ENCODE measurements at regions not wholly inside any gene's neighbourhood (a gene's known extent, or its start where the extent isn't known, plus 50 kb on each side); places are given as distances from the start of the nearest gene placed in this dataset.

DNA sequence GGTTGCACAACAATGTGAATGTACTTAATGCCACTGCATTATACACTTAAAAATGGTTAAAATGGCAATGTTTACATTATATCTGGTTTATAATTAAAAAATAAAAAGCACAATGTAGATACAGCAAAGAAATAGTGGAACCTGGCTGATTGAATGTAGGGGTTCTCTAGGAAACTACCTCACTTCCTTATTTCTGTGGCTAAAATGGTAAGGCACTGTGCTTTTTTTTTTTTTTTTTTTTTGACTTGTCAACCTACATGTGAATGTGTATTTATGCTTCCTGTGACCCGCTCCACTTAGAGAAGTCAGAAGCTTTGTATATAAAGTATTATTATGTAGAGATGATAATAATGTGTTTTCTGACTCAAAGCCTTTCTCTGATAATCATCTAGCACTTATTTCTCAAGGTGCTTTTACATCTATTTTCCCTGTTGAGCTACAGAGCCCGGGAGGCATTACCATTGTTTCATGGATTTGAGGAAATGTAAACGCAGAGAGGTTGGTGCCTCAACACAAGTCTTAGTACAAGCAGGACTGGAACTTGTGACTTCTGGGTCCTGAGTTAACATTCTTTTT lies 55.0 kb downstream of the SOX4 start:
- DNase-seq: no peak

DNA sequence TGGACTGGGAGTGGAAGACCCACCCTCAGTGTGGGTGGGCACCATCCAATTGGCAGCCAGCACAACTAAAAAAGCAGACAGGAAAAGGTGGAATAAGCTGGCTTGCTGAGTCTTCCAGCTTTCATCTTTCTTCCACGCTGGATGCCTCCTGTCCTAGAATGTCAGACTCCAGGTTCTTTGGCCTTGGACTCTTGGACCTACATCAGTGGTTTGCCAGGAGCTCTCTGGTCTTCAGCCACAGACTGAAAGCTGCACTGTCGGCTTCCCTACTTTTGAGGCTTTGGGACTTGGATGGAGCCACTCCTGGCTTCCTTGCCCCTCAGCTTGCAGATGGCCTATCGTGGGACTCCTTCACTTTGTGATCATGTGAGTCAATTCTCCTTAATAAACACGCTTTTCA lies 59.8 kb downstream of the SOX4 start:
- DNase-seq: no peak

DNA sequence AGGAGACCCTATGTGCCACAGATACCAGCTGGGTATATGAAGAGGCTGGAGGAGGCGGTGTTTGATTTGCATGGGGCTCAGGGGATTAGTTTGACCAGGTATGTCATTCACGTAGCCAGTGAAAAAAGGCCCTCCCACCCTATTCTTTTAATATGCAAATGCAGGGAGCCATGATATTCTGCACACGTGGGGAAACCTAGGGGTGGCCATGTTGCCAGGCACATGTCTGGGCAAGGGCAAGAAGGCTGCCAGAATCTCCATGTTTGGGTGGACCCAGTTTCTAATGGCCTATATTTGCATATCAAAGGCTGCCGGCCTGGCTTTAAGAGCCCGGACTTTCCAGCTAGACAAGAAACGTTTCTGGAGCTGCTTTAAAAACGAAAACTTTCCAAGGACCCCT lies 60.4 kb downstream of the SOX4 start:
- DNase-seq: no peak

DNA sequence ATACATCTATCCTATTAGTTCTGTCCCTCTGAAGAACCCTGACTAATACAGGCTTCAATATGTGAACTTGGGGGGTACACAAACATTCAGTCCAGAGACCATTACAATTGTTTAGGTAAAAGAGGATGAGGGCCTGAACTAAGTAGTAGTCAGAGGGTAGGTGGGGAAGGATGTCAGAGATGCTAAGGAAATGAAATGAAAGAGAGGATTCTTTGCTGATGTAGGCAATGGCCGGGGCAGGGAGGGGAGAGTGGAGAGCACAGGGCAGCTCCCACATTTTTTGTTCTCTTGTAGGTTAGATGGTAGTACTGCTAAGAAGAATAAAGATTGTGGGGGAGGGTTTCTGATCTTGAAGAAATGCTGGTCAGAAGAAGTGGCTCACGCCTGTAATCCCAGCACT lies 60.8 kb downstream of the SOX4 start:
- DNase-seq: no peak

DNA sequence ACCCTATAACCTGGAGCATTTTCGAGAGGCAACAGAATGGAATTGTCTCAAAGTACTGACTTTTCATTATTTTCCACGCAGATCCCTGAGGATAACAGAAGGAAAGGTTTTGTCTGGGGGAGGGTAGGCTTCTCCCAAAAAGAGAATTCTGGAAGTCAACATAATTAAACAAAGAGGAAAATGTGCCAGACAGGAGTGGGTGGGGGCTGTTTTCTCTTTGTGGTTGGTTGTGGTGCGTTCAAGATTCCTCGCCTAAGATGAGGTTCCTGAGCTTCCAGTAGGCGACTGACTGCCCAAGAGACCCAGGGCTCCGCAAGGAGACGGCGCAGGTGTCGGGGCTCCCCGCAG lies 70.4 kb downstream of the SOX4 start:
- no peak for DNase-seq

DNA sequence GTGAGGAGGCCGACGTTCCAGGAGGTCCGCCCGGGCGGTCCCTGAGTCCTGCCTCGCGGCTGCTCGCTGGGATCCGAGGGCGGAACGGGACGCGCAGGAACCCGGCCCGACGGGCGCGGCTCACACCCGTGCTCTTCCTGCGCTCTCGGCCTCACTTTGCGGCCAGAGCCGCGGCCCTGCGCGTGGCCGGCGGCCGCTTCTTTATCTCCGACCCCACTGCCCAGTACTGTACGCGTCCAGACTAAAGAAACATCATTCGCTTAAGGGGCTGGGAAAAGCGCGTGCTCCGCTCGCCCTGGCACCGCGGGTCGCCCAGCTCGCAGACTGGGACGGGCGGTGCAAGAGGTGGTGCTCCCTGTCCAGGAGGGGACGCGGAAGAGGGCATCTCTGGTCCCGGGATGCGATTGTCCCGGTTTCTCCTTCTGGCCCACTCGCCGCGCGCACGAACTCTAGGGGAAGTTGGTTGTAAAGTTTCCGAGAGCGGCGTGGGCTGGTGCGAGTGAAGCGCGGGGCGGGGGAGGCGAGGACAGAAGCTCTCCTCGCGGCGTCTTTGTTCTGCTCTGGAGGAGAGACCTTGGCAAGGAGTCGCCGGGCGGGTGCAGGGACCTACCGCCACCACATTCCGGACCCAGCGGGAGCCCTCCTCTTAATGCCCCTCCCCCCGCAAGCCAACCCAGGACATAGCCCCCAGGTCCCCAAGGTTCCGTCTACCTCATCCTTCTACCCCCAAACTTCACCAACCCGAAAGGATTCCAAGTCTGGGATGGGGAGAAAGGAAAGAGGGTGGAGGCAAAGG lies 71.0 kb downstream of the SOX4 start:
- no peak for DNase-seq

DNA sequence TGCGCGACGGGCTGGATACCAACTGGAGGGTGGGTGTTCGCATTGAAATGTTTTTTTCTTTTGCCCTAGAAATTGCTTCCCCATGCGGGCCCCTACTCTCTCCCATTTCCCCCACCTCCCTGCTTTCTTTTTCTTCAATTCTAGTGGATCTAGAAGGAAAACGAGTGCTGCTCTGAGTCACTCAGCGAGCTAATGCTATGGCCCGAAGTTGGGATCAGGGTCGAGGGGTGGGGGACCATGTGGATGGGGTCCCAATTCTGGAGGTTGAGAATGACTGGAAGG lies 71.5 kb downstream of the SOX4 start:
- no peak for DNase-seq

DNA sequence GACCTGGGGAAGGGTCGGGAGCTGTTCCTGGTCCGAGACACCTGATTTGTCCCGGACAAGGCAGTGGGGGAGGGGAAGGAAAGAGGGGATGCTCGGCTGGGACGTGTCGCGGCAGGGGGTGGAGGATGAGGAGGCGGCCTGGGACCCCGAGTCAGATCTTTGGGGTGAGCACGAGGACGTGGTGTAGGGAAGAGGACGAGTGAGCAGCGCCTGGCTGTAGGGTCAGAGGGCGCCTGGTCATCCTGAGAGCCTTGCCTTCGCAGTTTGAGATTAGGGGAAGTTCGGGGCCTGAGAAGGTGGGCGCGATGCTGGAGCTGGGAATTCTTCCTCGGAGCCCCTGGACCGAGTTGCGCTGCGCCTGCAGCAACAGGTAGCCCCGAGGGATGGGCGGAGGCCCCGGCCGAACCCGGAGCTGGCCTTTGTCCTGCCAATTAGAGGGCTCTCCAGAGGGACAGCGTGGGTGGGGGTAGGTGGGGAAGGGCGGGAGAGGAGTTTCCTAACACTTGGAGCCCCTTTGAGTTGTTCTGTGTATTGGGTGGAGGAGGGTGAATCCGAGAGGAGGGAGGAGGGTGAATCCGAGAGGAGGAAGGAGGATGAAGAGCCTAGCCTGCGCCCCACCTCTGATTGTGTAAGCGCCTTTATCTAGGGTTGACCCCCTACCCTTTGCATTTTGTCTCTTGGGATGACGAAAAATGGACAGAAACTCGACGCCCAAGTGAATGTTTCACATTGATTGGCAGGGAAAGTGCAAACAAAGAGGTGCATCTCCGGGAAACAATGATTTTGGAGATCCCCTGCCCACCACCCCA lies 72.0 kb downstream of the SOX4 start:
- DNase-seq: no peak

DNA sequence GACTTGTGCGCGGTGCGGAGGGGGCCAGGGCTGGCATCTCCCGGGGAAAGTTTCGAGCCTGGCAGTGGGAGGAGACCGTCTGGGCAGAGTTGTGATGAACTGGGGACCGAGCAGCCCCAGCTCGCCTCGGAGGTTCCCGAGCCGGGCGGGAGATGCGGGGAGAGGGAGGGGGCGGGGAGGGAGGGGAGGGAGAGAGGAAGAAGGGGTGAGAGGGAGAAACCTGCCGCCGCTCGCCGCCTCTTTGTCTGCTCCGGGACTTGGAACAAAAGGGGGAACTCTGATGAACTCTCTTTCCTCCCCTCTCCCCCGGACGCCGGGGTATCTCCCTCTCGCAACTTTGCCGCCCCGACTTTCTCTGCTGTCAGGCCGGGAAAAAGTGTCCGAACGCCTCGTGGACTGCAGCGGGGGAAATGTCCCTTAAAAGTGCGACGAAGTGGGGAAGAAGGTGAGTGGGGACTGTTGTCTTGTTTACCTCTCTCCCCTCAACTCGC lies 72.7 kb downstream of the SOX4 start:
- DNase-seq: no peak

DNA sequence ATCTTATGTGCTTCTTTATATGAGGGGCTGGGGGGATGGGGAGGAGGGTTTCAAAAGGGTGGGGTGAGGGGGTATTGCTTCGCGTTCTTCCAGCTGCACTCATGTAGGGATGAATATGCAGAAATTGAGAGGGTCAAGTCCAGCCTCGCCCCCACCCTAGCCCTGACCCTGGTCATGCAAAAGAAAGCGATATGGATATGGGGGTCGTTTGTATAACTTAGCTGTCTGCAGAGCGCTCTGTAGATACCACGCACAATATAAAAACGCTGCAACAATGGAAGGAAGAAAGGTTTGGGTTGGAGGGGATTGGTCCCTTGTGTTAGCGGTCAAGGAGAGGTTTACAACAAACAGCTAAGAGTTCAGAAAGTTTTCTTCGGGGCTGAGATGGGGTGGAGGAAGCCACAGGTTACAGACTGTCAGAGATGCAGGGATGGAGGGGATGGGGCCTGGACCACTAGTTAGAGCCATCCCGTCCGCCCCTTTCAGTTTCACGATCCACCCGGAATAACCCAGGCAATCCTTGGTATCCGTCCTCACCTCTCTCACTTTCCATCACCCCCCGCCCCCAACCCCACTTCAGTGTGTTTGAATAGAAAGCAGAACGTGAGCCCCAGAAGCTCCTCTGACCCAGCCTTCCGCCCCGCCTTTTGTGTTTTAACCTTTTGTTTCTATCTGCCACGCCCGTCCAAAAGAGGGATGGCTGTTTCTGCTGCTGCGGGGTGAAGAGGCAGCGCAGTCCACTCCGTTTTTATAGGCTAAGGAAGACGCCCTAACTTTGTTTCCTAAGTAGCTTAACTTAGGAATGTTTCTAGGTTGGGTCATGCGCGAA lies 73.5 kb downstream of the SOX4 start:
- DNase-seq: no peak

DNA sequence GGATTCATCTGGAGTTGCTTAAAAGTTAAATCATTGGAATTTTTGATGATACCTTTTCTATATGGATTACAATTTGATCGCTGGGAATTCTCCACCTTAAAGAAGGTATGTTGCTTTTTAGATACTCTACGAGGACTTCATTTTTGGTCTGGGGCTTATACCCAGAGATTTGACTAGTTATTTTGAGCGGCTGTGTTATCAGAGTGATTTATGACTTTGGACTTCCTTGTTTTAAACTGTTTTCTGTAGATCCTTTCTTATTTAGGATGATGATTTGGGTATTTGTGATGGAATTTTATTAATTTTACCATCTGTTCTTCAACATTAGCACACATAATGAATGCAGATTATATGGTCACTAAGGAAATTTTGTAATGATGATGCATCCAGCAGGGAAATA lies 75.2 kb downstream of the SOX4 start:
- DNase-seq: no peak

DNA sequence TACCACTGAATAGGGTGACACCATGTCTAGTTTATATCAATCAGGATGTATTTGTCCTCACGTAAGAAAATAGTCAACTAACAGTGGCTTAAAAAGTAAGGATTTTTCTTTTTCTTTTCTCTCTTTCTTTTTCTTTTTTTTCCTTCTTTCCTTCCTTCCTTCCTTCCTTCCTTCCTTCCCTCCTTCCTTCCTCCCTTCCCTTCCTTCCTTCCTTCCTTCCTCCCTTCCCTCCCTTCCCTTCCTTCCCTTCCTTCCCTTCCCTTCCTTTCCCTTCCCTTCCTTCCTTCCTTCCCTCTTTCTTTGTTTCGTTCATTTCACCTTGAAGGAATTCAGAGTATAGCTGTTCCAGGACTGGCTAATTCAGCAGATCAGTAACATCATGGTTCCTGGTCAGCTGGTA lies 83.2 kb downstream of the SOX4 start:
- no peak for DNase-seq

DNA sequence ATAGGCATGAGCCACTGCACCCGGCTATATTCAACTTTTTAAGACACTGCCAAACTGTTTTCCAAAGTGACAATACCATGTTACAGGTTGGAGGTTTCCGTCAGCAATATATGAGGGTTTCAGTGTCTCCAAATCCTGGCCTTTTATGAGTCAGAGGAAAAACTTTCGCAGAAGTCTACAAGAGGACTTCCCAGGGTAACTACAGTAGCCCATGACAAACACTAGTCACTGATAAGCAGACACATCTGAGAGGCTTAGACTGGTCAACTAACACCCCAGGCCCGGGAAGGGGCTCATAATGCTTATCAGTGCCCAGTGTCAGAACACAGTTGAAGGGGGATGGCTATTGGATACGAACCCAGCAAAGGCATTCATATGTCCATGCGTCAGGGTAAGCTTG lies 85.4 kb downstream of the SOX4 start:
- no peak for DNase-seq

DNA sequence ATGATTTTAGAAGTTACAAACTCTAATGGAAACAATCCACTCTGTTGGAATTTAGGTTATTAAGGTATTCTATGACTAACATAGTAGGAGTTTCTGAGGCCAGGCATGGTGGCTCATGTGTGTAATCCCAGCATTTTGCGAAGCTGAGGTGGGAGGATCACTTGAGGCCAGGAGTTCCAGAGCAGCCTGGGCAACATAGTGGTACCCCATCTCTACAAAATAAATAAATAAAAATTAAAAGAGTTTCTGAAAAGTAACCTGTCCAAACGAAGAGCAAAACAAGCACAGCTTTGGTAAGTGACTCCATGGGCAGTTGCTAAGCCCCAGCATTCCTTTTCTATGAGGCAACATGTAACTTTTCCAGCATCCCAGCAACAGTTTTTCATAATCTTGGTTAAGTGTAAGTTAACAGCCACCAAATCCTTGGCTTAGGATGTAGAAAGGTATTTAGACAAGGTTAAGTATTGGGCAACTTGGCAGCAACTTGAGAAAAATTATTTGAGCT lies 86.3 kb downstream of the SOX4 start:
- DNase-seq: no peak

DNA sequence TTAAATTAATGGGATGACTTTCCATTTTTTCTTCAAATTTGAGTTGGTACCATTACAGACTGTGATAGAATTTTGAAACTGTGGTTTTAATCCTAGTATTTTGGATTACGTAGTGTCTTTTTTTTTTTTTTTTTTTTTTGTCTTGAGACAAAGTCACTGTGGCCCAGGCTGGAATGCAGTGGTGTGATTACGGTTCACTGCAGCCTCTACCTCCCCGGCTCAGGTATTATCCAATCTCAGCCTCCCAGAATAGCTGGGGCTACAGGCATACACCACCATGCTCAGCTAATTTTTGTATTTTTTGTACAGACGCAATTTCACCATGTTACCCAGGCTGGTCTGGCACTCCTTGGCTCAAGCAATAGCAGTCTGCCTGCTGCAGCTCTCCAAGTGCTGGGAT lies 87.1 kb downstream of the SOX4 start:
- DNase-seq: no peak

DNA sequence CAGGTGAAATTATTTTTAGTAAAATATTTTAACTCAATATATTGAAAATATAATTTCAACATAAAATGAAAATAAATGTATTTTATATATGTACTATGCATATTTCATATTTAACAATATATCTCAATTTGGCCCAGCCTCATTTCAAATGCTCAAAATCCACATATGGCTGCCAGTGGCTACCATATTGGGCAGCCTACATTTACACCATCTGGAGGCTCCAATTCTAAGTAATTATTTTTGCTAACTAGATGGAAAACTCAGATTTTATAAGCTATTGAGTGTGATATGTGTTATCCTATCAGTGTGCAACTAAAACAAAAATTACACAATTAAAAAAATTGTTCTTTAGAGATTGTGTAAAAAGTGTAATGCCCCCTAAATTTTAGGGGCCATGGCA lies 96.9 kb downstream of the SOX4 start:
- no peak for DNase-seq

DNA sequence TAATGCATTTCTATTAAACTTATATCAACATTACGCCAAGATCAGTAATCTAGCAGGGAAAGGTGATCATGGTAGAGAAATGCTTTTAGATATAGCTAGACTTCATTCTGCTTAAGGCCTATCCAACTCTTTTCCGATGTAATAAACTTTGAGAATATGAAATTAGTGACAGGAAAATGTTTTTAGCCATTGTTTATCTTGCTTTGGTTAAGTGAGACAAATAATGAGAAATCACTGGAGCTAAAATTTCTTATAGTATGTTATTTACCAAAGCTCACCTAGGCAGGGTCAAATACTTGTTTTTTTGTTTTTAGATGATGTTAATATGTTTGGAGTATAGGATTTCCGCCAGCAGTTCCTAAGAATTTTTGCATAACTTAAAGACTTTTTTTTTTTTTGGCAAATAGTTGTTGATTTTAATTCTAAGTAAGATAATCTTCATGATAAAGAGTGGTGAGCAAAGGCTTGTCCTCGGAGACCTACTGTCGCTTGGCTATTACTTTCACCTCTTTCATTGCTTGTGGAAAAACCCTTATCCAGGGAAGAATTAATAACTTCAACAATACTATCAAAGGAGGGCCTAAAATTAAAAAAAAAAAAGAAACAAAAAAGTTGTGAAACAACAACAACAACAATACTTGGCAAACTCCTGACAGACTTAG lies 98.3 kb downstream of the SOX4 start:
- DNase-seq: no peak

DNA sequence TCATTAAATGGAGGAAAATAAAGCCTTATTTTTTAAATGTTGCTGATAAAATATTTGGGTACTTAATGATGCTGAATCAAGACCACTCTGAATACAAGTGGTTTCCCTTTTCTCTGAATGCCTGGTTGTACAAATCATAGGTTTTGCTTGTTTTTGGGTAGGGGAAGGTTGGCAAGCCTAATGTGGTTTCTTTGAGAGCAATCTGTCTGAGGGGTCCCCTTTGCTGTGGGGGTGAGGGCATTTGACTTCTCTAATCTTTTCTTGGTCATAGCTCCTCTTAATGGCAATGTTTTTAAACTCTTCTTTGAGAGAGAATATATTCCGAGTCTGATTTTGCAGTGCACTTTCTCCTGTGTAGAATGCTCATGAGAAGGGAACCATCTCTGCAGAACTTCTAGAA lies 99.2 kb downstream of the SOX4 start:
- DNase-seq: no peak

DNA sequence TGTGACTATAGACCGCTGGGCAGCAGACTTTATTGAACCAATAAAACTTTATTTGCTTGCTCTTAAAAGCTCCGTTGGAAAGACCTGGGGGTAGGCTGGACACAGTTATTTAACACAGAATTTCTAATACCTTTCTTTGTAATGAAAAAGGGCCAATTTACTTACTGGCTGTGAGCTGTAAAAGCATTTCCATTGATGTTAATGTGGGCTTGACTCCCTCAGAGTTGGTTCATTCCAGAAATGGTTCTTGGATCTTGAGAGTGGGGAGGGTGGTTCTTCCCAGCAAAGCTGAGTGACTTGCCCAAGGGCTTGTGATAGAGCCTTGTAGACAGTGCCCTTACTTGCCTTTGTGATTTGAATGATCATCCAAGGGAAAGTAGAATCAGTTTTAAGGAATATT lies 100.6 kb downstream of the SOX4 start:
- DNase-seq: no peak

DNA sequence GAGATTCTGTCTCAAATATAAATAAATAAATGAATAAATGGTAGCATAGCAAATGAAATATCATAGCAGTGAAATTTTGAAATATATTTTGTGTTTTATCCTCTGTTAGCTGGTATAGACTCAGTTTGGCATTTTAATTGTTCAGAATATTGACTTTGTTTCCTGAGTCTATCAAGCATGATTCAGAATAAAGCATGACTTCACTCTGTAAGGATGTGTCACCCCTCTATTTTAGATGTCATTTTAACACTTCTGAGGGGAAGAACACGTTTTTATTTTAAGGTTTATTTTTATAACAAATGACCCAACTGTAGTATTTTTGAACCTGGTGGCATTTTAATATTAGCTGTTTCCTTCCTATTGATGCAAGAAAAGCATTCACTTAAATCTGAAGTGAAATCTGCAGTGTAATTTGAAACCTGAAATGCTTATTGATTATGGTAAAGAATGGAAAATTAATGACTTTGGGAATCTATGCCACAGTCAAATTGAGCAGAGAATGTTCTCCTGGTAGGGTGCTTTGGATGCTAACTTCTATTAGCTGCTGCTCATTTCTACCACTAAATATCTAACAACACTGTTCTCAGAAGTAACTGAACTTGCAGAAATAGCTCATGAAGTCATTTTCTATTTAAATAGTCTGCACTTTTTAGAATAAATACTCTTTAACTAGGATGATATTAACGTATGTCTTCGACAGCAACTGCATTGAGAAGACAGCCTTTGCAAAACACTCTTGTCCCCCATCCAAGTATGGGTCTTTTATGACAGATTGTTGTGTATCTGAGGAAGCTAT lies 114.2 kb downstream of the SOX4 start:
- no peak for DNase-seq

DNA sequence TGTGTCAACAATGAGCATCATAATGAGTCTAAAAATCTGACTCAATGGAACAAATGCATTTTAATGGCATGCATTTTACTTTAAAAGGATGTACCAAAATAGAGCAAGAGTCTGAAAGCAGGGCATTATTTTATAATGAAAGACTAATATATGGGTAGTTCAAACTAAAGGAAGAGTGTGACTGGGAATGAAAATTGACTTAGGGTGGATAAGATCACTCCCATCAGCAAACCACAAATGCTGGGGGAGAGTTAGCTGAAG lies 114.7 kb downstream of the SOX4 start:
- DNase-seq: no peak

DNA sequence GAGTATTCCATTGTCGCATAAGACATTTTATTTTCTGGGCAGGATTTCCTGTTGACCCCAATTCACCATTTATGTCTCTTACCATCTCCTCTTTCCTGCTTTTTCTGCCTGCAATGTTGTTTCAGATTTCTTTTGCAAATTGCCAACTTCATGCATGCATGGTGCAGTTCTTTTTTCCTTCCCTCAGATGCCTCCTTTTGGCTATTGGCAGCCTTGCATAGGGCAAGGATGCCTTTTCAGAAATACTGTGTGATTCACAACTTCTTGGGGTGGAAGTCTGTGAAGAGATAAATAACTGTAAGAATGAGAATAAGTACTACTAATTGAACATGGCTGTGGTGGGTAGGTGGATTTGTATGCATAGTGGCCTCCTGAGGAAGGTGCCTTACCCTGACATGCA lies 116.7 kb downstream of the SOX4 start:
- DNase-seq: no peak

Data from NCI-H2107 (cell line).